HPDE6-E6E7 (cell line): ENCODE measurements at regions not wholly inside any gene's neighbourhood (a gene's known extent, or its start where the extent isn't known, plus 50 kb on each side); places are given as distances from the start of the nearest gene placed in this dataset.

Experiments
- DNase-seq: peaks from one replicate; pipeline ENCODE4 v3.0.0; 2011; ENCODE audit warnings: missing footprints; ENCODE audit errors: extremely low spot score

DNA sequence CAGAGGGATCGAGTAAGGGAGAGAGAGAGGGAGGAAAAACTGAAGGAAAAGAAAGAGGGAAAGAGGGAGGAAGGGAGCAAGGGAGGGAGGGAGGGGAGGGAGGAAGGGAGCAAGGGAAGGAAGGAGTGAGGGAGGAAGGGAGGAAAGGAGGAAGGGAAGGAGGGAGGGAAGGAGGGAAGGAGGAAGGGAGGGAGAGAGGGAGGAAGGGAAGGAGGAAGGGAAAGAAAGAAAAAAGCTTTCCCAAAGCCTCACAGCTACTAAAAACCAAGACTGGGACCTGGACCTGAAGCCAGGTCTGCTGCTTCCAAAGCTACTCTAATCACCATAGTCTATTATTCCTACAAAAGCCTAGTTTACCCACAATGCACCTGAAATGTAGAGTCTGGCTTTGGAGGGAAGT is 259.8 kb upstream of the WWC1 start:
- no peak for DNase-seq

DNA sequence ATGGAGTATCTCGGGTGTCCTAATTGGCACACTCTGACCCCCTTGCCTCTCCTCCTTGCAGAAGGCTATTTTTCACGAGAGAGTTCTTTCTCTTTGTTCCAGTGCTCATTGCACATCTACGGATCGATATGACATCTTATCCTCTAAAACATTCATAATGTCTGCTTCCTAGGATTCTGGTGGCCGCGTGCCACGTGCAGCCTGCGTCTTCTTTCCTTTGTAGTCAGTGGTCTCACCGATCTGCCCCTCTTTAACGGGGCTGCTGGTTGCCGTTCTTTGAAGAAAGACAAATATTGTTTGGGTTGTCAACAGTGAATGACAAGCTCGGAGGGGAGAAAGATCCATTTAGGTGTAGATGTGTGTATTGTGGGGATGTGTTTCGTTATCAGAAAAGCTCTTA is 252.4 kb upstream of the WWC1 start:
- no peak for DNase-seq

DNA sequence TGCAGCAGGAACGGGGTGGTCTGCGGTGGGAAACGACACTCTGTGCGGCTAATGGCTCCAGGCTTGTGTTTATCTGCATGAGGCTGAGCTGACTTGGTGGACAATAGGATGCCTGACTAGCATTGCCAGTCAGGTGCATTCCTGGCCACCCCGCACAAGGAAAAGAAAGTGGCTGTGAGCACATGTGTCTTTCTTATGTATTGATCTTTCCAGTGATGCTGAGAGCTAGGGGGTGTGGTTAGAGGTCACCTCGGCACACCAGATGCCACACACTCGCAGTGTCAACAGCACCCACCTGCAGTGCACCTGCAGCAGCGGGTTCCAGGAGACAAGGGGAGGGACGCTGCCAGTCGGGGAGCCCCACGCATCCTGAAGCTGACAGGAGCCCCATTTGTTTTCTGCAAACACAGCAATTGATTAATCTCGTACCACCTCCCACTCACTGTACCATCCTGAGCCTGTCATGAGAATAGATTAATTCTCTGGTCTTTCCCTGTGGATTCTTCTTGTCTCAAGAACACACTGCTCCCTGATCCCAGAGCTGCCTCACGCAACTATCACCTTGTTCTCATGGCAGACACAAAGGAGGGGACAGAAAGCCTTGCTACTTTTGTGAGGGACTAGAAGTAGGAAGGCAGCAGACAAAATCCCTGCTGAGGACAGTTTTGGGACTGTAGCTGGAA is 251.7 kb upstream of the WWC1 start:
- no peak for DNase-seq

DNA sequence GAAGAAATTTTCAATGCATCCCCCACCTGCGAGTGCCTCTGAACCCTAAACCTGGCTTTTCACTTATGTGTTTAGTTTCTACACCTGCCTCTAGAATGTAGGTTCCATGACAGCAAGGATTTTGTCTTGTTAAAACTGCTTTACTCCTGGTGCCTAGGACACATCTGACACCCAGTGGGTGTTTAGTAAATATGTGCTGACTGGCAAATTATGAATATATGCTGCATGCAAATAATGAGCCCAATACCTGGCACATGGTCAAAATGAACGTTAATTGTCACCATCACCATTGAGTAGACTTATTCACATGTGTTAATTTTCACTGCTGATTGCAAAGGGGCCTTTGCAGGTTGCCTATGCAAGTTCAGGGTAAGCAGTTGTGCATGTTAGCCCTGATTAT is 249.9 kb upstream of the WWC1 start:
- no peak for DNase-seq

DNA sequence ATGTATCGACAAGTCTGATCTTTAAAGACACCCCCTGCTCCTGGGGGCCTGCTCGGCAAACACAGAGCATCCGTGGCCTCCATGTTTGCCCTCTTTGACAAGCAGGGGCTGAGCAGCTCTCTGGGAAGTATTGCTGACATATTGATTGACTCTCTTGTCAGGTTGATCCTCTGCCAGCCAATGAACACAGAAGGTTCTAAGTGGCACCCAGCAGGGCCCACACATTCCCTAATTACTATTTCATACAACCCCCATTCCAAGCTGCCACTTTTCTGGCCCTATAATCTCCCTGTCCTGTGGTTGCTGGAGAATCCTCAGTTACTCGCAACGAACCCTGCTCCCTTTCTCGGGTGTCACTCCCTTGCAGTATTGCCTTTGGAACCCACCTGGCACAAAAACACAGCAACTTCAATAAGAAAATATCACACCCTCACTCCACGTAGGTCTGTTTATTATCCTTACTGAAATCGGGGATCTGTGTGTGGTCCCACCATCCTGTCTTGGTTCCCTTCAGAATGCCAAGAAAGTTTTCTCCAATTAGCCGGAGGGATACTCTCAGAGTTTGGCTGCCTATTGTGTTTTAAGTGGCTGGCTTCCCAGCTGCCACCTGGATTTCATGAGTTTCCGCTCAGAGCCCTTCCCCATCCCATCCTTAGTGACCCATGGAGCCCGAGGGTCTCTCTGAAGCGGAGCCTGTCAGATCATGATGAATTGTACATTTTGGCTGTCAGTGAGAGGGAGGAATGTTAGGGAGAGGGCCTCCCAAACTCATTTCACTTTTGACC is 249.0 kb upstream of the WWC1 start:
- DNase-seq, result no peak

DNA sequence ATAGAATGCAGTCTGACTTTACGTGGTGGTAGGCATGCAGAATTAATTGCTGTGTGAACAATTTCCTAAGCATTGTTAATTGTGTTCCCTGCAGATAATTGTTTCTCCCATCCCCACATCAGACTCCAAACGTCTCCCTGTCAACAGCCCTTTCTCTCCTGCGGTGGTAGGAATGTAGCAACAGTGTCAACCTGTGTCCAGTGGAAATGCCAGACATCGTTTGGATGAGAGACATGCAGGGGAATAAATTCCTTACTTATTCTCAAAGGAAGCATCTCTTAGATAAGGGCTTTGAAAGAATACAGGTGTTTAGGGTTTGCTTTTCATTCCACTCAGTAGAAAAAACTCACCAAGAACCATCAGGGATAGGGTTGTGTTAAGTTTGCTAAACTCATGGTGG is 245.3 kb upstream of the WWC1 start:
- no peak for DNase-seq

DNA sequence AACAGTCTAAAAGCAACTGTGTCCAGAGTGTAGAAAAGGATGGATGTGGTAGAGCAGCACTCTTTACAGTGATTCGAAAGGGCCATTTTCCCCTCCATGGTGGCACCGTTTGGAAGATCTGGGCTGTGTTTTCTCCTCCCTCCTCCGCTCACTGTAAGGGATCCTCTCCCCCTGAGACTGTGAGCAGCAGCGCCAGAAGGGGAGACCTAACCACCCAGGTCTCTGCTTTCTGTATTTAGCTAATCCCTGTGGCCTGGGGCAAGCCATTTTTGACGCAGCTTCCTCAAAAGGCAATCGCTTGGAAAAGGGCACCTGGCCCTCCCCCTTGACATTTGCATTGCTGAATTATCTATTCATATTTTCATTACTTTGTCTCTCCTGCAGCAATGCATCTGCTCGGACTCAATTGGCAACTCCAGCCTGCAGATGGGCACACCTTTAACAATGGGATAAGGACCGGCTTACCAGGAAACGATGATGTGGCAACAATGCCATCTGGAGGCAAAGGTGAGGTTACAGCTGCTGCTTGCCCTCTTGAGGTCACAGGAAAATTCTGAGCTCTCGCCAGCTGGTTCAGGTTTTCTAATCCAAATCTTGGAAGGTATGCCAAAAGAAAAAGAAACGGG is 244.3 kb upstream of the WWC1 start:
- DNase-seq, result peak; percentile 79

DNA sequence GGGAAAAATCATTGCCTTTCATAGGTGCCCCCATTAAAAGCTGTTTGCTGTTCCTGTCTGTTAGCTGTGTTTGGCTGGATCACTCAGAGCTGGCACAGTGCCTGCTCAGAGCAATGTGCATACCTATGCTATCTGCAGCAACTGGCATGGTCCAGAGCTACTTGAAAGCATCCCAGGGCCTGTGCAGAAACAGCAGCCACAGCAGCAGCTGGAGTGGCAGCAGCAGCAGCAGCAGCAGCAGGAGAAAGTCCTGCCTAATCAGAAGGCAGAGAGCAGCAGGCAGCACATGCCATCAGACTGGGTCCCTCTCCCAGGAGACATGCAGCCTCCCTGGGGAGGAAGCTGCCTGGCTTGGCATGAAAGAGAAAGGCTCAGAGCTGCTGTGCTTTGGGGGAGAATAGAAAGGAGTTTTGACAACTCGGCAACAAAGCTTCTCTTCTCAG is 243.8 kb upstream of the WWC1 start:
- DNase-seq, result no peak

DNA sequence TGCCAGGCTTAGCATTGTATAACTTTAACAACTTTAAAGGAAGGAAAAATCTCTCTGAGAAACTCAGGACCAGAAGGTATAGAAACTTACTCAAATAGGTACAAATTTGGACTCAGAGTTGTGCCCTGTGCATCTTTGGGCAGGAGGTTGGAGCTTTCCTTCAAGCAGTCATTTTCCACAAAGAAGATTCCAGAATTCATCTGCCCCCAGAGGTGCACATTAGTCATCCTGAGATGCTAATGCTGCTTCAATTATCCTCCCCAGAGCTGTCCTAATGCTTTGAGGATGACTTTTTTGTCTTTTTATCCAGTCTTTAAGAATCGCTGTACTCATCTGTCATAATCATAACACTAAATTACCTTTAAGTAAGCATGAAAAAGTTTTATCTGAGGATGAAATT is 243.0 kb upstream of the WWC1 start:
- DNase-seq, result no peak

DNA sequence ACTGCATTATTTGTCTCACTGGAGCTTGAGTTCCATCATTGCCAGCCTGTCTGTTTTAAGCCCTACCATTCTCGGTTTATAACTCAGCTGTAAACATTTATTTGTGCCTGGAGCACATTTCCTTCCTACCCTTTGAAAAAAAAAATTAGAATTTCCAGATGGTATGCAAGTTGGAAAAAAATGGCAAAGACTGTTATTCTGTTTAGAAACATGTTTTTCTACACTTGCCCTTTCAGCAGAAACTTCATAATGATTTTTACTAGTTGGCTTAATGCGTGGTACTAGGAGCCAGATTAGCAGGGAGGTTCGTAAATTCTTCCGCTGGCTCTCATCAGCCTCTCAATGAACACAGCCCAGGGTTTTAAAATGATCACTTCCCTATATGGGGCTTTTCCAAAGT is 238.8 kb upstream of the WWC1 start:
- DNase-seq, result no peak

DNA sequence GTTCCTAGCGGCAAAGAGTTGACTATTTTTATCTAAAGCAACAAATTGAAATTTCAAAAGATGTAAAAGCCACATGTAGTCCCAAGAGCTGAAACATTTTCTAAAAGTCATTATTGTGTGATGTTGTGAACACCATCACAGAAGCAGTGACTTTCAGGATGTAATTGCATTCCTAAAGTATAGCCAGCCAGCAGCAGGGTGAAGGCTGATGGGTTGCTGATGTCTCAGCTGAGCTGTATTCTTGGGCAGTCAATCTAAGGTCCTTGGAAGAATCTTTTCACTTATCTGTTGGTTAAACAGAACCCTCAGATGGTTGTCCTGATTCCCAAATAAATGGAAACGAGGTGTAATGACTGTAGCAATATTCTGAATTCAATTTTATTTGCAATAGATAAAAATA is 237.4 kb upstream of the WWC1 start:
- no peak for DNase-seq

DNA sequence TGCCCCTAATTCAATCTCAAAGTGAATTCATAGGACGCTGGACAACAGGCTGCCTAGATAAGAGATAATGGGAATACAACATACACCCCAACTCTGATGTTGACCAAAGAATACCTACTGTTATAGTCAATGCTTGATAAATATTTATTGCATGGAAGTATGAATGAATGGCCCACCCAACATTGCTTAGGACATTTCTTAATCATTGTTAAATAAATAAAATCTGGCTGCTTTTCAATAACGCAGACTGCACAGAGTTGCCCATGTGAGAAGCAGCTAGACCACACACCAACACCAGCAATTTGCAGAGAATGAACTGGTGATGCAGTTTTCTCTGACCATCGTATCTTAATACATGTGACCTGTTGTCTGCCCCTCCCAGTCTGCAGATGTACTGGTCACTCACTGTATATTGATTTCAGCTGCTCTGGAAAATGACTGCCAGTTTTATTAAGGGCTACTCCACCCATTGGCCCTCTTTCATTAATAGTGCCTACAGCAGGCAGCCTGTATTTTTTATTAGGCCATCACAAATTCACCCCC is 236.2 kb upstream of the WWC1 start:
- no peak for DNase-seq

DNA sequence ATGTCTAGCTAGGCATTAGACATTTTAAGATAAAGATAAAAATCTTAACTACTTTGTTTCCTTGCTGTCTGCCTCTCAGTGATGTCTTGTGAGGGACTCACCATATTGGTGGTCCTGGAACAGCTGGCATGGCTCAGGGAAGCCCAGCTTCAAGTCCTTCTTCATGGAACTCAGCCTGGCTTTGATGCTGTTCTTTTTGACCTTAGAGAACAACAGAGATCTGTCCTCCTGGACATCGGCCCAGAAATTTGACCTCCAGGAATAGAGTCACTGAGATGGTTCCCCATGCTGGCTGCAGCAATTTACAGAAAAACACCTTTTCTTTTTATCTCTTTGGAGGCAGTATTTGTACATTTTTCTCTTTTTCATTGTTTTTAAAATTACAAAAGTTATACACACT is 235.5 kb upstream of the WWC1 start:
- DNase-seq, result no peak

DNA sequence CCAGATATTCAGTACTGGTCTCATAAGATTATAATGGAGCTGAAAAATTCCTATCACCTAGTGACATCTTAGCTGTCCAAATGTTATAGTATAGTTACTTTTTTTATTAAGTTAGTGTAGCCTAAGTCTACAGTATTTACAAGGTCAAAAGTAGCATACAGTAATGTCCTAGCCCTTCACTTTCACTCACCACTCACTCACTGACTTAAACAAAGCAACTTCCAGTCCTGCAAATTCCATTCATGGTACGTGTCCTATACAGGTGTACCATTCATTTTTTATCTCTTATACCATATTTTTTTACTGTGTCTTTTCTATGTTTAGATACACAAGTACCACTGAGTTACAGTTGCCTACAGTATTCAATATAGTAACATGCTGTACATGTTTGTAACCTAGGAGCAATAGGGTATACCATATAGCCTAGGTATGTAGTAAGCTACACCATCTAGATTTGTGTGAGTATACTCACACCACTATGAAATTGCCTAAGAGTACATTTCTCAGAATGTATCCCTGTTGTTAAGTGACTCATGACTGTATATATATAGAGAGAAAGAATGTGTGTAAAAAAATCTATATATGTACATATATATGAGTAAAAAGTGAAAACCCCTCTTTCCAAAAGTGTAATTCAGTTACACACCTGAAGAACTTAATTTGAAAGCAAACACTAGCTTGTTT is 234.8 kb upstream of the WWC1 start:
- DNase-seq, result no peak

DNA sequence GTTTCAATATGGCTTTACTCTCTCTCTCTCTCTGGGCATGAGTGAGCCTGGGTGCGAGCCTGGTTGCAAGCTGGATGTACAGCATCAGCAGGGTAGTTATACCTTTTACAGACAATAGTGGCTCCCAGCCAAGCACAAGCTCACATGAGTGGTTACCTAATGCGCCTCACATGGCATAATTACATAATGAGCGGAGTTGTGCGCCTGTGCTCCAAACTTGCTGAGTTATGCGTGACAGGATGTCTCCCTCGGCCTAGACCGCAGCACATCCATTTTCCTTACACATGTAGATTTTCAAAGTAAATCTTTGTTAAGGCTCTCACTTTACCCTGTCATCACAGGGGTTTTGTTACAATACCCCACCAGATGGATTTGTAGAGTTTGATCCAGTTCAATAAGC is 233.5 kb upstream of the WWC1 start:
- no peak for DNase-seq

DNA sequence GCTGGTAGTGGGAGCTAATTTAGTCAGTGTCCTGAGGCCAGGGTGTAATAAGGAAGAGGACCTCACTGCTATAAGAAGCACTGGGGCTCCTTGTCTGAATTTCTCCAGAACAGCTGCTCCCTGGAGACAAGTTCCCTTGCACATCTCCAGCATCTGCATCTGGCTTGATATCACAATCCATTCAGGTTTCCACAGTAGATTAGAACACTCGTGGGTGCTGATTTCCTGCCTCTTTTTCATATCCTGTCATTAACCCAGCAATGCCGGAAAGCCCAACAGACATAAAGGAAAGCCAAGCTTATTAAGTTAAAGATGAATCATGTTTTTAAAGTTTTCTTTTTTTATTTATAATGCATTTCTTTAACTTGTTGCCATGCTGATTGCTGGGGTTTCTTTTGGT is 232.3 kb upstream of the WWC1 start:
- no peak for DNase-seq

DNA sequence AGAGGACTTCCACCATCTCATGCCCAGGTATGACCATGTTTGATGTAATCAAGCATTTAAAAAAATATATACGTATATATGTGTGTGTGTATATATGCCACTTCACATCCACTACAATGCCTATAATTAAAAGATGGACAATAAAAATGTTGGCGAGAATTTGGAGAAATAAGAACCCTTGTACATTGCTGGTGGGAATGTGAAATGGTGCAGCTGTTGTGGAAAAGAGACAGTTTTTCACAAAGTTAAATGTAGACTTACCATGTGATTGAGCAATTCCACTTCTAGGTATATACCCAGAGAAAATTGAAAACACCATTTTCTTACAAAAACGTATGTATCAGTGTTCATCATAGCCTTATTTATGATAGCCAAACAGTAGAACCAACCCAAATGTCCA is 229.2 kb upstream of the WWC1 start:
- DNase-seq, result no peak

DNA sequence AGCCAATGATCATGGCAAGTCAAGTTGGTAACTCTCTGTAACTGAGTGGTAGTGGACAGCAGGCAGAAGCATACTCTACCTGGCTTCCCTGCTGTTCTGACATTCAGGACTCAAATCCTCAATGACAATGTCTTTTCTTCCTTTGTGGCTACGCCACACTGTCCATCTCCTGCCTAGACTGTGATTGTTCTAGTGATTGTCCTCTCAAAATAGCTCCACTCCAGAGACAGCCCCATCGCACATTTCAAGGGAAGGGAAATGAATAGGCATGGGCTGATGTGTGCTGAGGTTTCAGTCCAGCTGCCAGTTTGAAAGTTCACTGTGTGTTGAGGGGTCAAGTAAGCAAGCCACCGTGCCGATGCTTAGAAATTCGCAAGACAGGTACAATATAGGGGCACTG is 227.0 kb upstream of the WWC1 start:
- no peak for DNase-seq

DNA sequence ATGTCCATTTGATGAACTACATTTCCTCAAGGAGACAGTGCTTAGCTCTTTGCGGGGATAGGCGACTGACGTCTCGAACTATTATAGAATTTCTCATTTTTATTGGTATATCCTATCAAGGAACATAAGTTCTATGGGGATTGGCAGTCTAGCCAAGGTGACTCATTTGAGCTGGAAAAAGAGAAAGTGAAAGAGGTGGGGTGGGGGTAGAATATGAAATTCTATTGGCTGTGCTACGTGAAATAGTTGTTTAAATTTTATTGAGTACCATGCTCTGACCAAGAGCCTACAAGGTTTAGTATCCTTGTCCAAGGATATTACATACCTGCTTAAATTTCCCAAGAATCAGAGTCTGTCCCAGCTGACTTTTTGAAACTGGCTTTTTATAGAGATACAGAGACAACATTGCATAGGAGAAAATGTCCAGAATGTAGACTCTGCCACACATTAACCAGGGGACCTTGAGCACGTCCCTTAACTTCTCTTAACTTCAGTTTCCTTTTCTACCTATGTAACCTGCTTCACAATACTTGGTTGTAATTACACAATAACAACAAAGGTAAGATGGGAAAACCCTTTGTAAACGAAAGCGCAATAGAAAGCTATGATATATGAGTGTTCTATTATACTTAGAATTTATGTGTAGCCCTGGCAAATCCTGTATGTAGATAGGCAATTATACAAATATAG is 226.4 kb upstream of the WWC1 start:
- no peak for DNase-seq

DNA sequence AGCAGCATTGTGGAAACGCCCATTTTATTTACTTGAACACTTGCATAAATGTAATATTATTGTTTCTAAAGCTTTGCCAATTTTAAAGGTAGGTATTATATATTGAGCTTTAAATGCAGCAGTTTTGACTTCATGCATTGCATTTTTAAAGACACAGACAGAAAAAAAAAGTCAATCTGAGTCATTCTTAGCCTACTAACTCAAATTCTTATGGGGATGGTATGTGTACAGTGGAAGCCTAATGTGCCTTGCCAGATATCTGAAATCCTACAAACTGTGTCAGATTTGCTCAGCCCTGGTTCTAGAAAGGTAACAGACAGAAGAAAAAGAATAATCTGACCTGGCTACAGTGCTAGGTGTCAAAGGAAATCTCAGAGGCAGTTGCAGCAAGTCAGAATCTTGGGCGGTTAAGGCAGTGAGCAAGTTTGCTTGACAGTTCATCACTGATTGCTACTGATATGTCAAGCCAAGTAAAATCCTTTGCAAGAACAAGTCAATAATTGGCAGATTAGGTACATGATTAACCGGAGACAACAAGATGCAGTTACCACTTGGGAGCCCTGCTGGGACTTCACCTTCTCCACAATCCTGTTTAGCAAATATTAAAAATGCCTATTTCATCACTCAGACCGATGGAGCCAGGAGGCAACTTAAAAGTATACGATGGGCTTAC is 224.8 kb upstream of the WWC1 start:
- no peak for DNase-seq

DNA sequence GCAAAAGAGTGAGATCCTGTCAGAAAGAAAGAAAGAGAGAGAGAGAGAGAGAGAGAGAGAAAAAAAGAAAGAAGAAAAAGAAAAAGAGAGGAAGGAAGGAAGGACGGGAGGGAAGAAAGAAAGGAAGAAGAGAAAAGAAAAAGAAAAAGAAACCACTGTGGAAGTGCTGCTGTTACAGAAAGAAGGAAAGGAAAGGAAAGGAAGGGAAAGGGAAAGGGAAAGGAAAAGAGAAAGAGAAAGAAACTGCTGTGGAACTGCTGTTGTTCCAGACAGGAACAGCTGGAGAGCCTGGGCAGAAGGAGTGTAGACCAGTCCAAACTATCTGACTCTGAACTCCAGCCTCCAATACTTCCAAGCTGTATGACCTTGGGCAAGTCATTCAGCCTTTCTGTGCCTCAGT is 220.7 kb upstream of the WWC1 start:
- DNase-seq, result no peak
